ENCODE measurements at regions not wholly inside any gene's neighbourhood (a gene's known extent, or its start where the extent isn't known, plus 50 kb on each side); places are given as distances from the start of the nearest gene placed in this dataset.

DNA sequence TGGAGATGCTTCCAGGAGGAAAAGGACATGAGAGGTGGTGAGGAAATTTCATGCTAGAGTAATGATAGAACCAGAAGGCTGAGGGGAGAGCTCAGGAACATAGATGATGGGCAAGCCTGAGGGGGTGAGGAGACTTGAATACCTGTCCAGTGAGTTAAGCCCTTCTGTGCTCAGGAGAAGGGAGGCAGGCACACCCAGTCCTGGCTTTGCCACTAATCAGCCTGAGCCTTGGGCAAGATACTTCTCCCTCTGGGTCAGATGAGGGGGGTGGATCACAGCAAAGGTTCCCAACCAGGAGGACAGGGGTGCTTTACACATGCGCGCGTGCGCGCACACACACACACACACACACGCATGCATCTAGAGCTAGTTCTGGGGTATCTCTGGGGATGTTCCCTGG is 60.5 kb upstream of the KCNK12 start:
- TF ChIP-seq BACH2 (CRISPR knock-in tag; IDR thresholded peaks at IDR 0.05; ENCODE audit: borderline replicate concordance) (no peak), RARB (CRISPR knock-in tag; IDR thresholded peaks at IDR 0.05) (no peak), SNAI2 (CRISPR knock-in tag; IDR thresholded peaks at IDR 0.05) (no peak), ZNF70 (CRISPR knock-in tag; IDR thresholded peaks at IDR 0.05) (no peak), ZFP30 (CRISPR knock-in tag; IDR thresholded peaks at IDR 0.05) (no peak)
